ENCODE measurements at regions not wholly inside any gene's neighbourhood (a gene's known extent, or its start where the extent isn't known, plus 50 kb on each side); places are given as distances from the start of the nearest gene placed in this dataset.

GRCh38 chr6:65771946-65772345, 64.9 kb upstream of the EYS start:
- no peak for TF ChIP-seq CTCF (IDR thresholded peaks at IDR 0.05; ENCODE audit: extremely low read depth, missing control alignments)

GRCh38 chr6:65761890-65762289, 54.9 kb upstream of the EYS start:
- TF ChIP-seq CTCF (IDR thresholded peaks at IDR 0.05; ENCODE audit: extremely low read depth, missing control alignments) = no peak
- no peak for DNase-seq (ENCODE audit: low spot score)

More at GRCh38 chr6:65771946-65772345, 64.9 kb upstream of the EYS start:
- no peak for DNase-seq (ENCODE audit: low spot score)

GRCh38 chr6:65760285-65760684, 53.3 kb upstream of the EYS start:
- TF ChIP-seq CTCF (IDR thresholded peaks at IDR 0.05; ENCODE audit: extremely low read depth, missing control alignments) = no peak
- no peak for DNase-seq (ENCODE audit: low spot score)

Measured in GM20000 (cell line).